M059J (cell line): ENCODE measurements at regions not wholly inside any gene's neighbourhood (a gene's known extent, or its start where the extent isn't known, plus 50 kb on each side); places are given as distances from the start of the nearest gene placed in this dataset.

ENCODE experiments used
- DNase-seq: peaks from one replicate; pipeline ENCODE4 v3.0.0-alpha.2; 2012; ENCODE audit warnings: low read depth

- no peak for DNase-seq
Observed at GRCh38 chr17:71325886-71326285, 794.9 kb upstream of the SOX9 start.

DNA sequence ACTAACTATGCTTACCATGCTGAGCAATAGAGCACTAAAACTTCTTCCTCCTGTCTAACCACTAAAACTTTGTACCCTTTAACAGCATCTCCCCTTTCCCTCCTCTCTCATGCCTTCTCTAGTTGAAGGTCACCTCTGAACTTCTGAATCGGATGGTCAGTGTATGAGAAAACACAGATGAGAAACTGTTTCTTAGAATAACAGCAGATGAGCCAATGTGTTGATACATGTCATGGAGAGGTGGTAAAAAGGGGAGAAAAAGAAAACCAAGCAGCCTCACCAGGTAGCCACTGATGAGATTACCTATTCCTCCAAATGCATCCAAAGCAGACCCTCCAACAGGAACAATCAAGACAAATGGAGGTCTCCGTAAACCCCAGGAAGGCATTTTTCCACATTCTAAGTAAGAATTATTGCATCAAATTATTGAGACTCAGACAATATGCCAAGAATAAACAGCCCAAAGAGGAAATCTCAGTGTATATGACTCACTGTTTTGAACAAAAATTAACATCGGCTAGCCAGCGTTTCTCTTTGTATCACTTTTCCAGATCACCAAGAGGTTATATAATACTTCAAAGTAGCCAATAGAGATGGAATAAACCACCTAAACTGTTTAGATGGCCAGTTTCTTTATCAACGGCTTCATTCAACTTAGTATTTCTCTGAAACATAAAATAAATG lies 793.3 kb upstream of the SOX9 start:
- peak; percentile 65 for DNase-seq

DNA sequence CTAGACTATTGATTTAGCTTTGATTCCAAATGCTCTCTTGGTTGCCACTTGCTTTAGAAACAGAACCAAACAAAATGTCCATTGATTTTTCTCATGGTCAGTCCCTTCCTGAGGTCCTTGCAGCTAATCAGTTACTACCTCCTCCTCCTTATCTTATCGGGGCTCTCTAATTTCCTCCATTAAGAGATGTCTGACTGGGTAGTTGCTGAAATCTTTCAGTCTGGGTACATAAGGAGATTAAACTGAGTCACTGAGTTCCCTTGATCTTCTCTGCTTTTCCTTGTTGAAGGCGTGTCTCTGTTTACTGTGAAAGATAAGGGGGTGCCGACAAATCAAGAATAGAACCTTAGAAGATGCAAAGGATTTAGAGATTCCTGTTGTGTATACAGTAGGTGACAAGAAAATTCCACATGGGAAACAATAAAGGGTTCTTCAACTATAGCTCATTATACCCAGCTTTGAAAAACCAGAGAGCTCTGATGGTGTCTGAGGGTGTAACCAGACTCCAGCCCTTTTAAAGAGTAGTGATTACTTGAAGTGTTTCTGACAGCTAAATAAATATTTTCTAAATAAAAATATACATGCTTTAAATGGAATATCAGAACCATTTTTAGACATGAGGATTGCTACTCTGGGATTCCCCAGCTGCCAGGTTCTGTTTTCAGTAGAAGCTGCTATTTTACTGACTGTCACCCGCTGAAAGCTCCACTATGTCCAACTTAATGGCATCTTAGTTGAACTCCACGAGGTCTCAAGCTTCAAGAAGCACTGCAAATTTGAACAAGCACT lies 791.3 kb upstream of the SOX9 start:
- no peak for DNase-seq

GRCh38 chr17:71330099-71330375 lies 790.8 kb upstream of the SOX9 start:
- DNase-seq = no peak

DNA sequence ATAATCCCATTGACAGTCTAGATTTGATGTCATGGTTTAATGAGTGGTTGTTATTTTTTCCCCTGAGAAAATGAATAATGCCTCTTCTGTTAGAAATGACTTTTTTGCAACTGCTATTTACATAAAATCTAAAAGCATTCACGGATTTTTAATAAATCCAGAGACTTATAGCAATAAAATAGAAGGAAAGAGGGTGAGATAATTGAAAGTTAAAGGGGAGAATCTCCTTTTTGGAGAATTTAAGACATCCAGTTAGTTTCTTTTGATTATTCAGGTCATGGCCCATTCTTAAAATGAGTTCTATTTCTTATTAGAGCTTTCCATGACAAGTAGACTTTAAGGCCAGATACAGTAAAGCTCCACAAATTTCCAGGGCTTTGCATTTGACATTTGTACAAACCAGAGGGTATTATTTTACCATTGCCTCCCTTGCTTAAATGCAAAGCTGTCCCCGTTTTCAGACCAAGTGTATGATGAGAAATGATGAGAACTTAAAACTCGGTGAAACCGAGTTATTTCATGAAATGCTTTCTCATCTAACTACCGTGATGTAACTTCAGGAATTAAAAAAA lies 789.0 kb upstream of the SOX9 start:
- DNase-seq = no peak

DNA sequence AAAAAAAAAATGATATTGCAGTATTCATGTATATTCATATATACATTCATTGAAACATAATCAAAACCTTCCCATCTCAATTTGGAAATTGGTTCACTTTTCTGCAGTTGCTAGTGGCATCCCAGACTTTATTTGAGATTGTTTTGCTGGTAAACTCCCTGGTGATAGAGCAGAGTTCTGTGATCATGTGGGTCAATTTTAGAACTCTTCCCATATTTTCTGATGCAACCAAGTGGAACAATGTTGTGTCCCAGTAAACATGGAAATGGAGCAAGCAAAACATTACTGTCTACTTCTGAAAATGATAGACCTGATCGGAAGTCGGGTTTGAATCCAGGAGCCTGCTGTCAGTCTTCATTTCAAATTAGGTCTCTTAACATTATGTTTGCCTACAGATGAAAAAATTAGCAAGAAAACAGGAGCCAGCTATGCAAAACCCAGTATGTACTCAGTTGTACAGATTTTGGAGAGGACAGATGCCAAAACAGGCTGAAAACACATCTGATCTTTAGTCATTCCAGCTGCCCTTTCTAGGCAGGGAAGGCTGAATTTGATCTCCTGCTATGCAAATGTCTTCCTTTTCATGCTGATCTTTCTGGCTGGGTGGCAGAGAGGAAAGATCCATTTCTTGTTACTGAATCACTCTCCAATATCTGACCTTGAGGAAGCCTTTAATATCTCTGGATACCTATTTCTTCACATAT lies 786.6 kb upstream of the SOX9 start:
- DNase-seq = no peak

GRCh38 chr17:71335212-71335611 lies 785.6 kb upstream of the SOX9 start:
- DNase-seq = no peak

DNA sequence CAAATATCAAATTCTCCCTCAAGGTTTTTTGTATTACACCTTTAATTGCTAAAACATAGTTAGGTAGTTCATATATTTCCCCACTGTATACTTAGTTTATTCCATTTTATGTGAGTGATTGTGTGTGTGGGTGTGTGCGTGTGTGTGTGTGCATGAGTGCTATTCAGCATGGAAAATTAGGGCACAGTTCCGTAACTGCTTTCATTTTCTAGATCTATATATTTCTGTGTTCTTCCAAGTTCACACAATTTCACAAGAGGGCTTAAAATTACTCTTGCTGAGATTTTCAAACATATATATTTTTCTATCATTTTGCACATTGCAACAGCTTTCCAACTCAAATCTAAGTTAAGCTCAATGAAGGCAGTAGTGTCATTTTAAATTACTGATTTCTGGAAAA lies 782.9 kb upstream of the SOX9 start:
- DNase-seq = no peak

DNA sequence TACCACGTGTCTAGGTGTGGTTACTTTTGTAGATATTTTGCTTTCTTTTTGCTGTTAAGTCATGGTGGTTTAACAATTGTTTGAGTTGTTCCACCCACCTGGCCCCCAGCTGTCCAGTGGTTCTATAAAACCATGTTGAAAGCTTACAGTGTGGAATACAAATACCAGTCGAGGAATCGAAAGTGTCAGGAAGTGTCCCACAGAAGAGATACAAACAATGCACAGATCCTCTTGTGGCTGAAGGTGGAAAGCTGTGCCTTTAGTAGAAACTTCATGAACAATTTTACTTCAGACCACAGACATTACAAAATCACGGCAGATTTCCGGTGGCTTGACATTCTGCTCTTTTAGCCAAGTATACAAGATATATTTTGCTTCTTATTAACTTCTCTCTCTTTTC lies 782.4 kb upstream of the SOX9 start:
- peak; percentile 75 for DNase-seq

DNA sequence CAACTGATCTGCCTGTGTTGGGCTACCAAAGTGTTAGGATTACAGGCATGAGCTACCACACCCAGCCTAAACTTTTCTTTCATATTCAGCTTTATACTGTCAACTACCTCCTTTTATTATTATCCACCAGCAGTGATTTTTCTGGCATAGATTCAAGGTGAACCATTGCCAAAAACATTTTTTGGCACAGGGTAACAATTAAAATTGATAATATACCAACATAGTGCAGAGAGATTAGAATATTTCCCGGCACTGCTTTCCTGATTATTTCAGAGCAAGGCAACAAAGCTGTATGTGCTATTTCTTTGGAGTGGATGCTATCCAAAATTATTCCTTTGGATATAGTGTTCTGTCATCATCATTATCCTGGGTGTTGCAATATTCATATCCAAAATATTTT lies 781.6 kb upstream of the SOX9 start:
- no peak for DNase-seq

DNA sequence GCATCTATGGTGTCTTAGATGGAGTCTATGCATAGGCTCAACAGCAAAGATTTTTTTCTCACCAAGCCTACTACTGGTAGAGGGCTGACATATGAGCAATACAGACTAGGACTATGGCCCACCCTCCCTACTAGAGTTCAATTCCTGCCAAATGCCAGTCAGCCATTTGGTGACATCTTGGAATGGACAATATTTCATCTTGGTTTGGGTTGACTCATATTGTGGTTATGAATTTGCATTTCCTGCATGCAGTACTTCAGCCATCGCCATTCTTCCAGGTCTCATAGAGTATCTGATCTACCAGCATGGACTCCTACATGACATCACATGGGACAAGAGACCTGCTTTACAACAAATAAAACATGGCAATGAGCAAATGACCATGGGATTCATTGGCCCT lies 778.1 kb upstream of the SOX9 start:
- DNase-seq = peak; percentile 75

- DNase-seq = no peak
Observed at GRCh38 chr17:71349908-71350600, 770.8 kb upstream of the SOX9 start.

GRCh38 chr17:71360301-71360700 lies 760.5 kb upstream of the SOX9 start:
- DNase-seq = no peak

DNA sequence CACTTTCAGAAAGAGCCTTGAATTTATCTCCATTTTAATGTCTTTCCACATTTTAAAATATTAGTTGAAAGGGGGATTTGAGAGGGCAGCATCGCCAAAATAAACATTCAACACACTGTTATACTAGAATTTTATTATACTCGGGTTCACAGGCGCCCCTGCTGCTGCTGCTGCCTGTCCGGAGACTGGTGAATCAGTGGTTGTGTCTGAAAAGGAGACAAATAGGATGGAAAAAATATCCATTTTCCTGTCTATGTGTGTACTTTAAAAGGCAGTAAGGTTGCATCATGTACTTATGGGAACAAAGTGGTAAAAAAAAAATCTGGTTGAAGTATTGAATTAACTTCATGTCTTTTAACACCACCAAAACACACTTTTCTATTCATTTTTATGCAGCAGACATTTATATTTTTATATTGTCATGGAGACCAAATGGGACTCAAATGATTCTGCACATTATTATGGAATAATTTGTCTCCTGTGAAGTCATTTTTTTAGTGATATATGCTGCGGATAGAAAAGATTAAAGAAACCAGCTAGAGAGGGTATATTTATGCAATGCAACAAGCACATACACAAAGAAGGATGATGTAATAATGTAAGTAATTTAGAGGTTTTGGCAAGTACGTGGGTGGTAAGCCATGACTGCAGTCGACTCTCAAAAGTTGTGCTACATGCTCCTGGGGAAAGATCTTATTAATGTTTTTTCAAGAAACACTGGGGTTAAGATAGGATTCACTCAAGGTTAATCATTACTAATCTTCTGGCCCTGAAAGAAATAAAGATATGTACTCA lies 759.0 kb upstream of the SOX9 start:
- no peak for DNase-seq

DNA sequence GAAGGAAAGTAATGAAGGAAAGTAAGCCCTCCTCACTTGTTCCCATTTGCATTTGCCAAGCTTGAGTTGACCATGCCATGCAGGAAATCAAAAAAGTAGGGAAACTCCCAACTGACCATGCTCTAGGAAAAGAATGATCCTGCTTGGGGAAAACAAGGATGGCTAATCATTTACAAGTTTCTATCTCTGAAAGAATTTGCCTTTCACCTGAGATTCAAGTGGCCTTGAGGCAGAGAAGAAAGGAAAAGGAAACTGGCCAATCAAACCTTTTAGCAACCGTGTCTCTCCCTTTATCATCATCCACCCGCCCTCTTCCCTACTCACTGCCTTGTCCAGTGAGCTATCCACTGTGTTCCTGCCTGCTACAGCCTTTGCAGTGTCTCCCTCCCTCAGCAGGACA lies 757.2 kb upstream of the SOX9 start:
- DNase-seq = no peak

GRCh38 chr17:71371809-71372208 lies 749.0 kb upstream of the SOX9 start:
- no peak for DNase-seq

GRCh38 chr17:71375948-71376347 lies 744.9 kb upstream of the SOX9 start:
- DNase-seq = no peak

DNA sequence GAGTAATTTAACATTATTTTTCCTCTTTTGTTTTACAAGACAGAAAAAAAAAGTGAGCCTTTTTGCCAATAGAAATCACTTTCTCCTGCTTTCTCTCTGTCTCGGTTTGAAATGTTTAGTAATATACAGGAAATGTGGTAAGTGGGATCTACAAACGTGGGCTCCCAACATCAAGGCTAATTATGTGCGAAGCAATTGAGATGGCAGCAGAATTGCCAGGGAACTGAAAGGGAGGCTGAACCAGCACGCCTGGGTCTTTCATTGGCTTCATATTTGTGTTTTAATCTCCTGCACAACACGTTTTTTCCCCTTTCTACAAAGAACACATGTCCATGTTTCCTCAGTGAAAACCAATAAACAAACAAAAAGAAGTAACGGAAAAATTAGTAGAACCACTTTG lies 743.9 kb upstream of the SOX9 start:
- DNase-seq = no peak

- DNase-seq = no peak
Observed at GRCh38 chr17:71378036-71378435, 742.8 kb upstream of the SOX9 start.

DNA sequence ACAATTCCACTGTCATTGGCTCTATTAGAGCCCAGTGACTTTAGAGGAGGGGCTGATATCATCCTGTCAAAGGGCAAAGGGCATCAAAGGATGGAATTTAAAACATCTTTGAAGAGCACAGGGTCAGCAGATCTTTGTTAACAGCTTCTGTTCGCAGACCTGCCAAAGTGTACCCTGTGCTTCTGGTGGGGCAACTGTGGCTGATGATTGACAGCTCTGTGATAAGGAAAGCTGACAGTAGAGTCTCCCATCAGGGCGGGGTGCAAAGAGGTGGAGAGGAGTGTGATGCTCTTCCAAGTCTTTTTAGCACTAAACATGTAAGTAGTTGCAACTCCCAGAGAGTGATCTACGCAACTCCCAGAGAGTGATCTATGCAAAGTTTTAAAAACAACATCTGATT lies 742.1 kb upstream of the SOX9 start:
- no peak for DNase-seq

DNA sequence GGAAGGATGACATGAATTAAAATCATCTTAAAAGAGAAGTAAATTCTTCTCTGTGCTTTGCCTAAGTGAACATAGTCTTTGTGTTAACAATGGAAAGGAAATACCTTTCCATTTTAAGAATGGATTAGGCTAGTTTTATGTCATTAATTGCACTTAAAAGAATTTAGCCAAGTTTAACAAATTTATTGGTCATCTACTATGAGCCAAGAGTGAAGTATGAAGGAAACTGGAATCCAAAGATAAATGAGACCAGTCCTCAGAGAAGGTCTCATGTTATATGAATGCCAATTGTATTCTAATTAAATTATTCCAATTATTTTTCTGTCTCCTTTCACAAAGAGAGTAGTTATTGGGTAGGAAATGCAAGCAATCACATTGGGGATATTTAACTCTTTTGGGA lies 741.3 kb upstream of the SOX9 start:
- no peak for DNase-seq
